HG02970 (cell line): ENCODE measurements at regions not wholly inside any gene's neighbourhood (a gene's known extent, or its start where the extent isn't known, plus 50 kb on each side); places are given as distances from the start of the nearest gene placed in this dataset.
A peak's percentile ranks its signal among the peaks of the same experiment; 100 is the strongest.
"Not testable (repeated sequence)": the region's sequence is repeated elsewhere in the genome, so short reads cannot be mapped to it uniquely, and the experiment has no call there.

ENCODE experiments used
- ATAC-seq: cut with Tn5 transposase; IDR thresholded peaks from one replicate; pipeline ENCODE4 v1.9.1; 2021; ENCODE audit warnings: mild to moderate bottlenecking, moderate library complexity, moderate number of reproducible peaks; ENCODE audit not compliant: unreplicated experiment, low FRiP score

DNA sequence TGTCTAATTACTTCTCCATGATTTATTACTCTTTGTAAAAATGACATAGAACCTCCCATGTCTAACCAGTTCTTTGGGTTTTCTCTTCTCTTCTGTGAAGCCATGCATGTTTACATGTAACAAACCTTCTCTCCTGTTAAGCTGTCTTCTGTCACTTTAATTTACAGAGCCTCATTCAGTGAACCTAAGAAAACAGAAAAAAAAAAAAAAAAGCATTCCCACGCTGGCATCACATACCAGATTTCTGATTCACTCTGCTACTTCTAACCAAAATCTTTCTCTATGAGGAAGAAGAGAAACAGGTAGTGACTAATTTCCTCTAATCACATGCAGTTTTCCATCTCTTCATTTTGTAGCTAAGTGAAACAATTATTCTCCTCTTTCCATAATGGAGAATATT is 141.4 kb upstream of the CXADR start:
- no peak for ATAC-seq

DNA sequence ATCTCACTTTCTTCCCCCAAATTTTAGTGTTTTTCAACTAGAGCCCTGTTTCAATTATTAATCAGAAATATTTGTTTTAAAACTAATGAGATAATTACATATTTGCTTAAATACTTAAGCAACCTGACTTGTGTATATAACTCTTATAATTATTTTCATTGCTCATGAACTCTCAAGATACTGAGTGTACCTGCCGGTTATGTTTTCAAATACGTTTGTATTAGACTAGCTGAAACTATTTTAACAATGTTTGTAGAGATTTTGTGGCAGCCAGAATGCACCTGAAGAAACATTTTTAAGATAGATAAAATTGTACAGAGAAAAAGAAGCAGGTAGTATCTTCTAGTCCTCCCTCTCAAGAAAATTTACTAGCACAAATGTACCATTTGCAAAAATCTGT is 140.6 kb upstream of the CXADR start:
- ATAC-seq: no peak

DNA sequence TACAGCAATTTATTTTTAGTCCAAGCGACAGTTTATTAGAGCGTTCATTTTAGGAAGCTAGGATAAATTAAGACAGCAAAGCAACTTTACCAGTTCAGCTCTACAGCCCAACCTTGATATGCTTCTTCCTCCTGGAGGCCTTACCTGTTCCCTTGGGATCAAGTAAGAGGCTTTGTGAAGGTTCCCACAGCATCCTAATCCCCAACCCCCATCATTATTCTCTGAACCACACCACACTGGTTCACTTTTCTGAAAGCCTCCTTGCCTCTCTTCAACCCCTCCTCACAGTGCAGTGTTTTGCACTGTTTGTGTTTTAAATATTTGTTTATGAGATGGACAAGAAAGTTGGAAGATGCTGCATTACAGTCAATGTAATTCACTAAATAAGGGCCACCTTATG is 126.3 kb upstream of the CXADR start:
- ATAC-seq: no peak

DNA sequence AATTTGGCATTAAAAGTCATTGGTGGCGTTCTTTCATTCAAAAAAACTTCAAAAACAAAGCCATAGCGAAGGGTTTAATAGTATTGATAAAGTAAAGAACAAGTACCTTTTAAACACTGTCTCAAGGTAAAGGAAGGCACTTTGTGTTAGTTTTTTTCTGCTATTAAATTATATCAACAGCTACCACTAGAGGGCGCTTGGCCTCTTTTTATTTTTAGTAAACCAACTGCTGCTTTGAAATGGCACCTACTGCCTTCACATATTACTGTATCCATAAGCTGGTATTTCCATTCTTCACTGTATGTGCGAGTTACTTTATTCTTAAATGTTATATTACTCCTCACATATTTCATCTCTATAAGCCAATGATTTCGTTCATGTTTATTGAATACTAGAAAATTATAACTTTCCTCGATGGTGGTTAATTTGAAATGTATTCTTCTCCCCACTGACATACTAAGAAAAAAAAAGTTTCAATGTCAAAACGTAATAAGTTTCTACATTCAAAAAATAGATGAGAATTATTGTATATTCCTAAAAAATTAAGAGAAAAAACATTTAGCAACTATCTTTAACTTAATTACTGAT is 125.7 kb upstream of the CXADR start:
- peak; percentile 64 for ATAC-seq

DNA sequence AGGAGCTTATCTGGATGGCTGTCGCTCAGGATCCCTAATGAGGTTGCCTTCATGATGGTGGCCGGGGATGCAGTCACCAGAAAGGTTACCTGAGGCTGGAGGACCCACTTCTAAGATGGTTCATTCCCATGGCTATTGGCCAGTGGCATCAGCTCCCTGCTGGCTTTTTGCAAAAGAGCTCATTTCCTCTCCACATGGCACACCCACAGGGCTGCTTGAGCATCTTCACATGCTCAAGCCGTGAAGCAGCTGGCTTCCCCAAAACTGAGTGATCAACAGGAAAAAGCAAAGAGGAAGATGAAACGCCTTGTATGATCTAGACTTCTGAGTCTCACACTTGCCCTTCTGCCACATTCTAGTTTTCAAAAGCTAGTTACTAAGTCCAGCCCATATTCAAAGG is 124.6 kb upstream of the CXADR start:
- ATAC-seq: no peak

DNA sequence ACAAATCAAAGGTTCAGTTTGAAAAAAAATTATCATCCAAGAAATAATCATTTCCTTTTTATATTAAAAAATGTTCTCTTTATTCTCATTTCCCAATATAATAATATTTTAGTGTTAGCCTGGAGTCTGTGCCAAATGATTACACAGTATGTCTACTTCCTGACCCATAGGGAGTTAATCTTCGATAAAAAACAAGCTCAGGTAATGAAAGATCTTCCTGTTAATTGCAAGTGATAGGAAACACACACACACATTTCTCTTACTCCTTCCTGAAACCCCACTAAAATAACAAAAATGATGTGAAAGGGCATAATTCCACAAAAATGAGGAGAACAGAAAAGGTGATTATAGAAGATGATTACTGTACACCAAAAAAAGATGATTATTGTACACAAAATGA is 123.5 kb upstream of the CXADR start:
- ATAC-seq: no peak

DNA sequence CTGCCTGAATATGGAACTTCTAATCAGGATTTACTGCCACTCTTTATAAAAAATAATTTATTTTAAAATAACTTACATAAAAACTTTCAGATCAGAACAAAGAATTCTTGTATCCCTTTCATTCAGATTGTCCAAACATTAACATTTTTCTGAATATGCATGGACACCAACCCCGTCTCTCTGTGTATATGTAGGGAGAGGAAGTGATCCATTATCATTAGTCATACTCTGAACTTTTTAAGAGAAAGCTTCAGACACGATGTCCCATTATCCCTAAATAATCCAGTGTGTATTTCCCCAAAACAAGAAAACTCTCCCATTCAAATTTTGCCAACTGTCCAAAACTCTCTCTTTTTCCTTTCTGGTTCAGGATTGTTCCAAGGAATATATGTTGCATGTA is 122.3 kb upstream of the CXADR start:
- ATAC-seq: no peak

DNA sequence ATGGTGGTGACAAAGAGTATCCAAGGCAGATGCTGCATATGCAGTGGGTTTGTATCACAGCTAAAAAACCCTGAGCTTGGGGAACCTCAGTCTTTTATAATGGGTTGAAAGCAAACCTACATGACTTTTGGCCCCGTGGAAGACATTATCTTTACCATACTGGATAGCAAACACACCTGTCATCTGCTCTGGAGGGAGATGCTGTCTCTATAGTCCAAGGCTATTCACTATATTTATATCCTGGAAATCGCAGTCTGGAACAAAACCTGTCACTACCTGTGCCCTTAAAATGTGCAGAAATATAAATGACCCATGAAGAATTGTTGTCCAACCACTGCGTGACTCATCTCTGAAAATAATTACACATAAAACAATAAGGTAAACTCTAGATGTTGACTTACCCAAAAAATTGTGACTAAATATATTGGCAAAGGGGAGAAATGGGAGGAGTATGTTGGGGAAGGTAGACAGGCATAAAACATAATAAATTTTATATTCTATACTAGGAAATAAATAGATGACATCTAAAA is 121.0 kb upstream of the CXADR start:
- no peak for ATAC-seq

DNA sequence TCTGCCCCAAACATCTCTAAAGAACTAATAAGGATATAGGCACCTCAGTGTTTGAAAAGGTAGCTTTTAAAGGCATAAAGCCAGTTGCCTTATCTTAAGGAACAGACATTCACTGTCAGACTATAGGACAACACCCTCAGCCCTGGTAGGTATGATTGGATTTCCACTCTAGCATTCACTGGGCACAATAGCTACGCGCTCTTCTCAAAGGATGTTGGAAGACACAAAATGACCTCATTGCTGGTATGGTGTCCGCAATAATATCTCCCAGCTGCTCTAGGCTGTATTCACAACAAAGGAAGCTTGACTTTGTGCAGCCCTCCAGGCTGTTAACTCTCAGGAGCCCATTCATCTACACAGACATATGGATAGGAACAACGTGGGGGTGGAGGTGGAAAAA is 119.4 kb upstream of the CXADR start:
- ATAC-seq: no peak

DNA sequence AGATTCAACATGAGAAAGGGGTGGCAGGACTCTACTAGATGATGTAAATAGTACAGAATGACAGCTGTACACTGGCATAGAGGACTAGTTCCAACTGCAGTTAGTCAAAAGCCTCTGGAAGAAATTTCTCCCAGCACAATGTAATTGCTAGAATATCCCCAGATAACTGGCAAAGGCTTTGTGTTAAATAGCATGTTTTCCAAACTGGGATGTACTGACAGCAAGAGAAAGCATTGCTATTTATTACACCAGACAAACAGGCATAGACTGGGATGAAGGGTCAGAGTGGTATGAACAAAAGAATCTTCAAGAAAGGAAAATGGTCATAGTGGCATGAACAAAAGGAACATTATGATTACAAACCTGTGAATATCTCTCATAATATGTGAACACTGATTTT is 115.9 kb upstream of the CXADR start:
- ATAC-seq: no peak

DNA sequence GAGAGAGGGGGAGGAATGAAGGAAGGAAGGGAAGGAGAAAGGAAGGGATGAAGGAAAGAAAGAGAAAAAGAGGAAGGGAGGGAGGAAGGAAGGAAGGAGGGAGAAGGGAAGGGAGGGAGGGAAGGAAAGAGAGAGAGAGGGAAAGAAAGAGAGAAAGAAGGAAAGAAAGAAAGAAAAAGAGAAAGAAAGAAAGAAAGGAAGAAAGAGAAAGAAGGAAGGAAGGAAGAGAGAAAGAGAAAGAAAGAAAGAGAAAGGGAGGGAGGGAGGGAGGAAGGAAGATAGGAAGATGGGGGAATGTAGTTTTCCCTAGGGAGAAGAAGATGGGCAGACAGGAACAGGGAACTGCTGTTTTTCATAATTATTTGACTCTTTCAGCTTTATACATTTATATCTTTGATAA is 115.1 kb upstream of the CXADR start:
- ATAC-seq: no peak

DNA sequence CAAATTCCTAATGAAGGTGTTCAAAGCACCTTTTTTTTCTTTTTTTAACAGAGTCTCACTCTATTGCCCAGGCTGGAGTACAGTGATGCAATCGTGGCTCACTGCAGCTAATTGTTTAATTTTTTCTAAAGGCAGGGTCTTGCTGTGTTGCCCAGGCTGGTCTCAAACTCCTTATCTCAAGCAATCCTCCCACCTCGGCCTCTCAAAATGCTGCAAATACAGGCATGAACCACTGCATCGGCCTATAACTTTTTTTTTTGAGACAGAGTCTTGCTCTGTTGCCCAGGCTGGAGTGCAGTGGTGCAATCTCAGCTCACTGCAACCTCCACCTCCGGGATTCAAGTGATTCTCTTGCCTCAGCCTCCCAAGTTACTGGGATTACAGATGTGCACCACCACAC is 113.9 kb upstream of the CXADR start:
- ATAC-seq: not testable (repeated sequence)

DNA sequence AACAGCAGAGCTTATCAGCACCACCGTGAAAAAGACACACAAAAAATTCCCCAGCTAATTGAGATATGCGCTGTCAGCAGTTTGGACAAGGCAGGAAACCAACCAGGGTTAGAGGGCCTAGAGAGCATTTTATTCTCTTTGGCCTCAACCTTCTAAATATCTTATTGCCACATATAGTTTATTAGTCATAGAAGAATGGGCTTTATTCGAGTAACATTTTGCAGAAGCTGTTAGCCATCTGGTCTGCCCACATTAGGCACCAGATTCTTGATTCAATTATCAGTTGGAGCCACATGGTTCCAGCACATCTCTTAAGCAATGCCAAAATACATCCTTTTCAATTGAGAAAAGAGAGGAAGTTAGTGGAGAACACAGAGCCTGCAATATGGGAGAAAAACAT is 109.9 kb upstream of the CXADR start:
- ATAC-seq: no peak

DNA sequence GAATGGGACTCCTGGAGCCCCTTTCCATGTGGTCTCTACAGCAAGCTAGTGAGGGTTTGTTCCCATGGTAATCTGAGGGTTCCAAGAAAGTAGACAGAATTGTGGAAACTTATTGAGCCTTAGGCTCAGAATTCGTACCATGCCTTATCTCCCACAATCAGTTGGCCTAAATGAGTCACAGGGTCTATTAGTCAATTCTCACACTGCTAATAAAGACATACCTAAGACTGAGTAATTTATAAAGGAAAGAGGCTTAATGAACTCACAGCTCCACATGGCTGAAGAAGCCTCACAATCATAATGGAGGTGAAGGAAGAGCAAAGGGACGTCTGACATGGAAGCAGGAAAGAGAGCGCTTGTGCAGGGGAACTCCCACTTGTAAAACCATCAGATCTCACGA is 106.6 kb upstream of the CXADR start:
- ATAC-seq: no peak

DNA sequence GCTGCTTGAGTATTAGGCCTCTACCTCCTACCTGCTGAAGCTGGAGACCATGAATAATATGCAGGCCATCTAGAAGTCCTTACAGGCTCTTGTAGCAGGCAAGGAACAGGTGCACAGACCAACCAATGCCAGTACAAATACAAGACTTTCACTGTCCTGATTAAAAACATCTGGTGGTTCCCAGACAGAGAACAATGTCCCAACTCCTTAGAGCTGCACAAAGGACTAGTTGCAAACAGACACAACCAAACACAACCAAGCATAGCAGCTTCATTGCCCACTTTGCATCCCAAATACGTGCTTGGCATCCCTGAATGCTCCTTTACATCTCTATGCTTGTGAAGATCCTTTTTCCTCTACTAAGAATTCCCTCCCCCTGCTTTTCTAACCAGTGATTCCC is 98.1 kb upstream of the CXADR start:
- no peak for ATAC-seq

DNA sequence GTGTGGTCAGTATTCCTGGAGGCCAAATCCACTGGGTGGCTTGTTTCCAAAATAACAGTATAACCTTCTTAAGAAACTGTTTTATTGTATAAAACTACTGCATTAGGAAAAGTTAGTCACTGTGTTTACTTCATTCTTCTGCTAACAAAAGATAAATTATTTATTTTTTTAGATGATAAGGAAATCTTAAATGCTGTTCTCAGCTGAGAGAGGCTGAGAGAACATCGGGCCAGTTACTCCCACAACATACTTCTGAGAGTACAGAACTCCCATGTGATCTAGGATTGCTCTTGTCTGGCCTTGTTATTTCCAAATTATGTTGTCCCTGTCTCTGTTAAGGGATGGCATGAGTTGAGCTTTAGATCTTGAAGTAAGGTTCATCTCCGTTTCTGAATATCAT is 96.7 kb upstream of the CXADR start:
- ATAC-seq: no peak

DNA sequence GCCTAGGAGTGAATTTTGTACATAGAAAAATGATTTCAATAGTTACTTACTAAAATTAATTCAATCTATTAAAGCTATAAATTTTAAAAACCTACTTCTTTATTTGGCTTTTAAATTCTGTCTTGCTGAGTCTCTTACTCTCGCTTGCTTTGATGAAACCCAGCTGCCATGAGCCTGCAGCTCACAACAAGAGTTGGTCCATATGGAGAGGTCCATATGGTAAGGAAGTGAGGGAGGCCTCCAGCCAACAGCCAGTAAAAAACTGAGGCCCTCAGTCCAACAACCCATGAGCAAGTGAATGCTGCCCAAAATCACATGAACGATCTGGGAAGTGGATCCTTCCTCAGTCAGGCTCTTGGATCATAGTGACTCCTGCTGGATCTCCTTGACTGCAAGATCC is 89.9 kb upstream of the CXADR start:
- no peak for ATAC-seq

DNA sequence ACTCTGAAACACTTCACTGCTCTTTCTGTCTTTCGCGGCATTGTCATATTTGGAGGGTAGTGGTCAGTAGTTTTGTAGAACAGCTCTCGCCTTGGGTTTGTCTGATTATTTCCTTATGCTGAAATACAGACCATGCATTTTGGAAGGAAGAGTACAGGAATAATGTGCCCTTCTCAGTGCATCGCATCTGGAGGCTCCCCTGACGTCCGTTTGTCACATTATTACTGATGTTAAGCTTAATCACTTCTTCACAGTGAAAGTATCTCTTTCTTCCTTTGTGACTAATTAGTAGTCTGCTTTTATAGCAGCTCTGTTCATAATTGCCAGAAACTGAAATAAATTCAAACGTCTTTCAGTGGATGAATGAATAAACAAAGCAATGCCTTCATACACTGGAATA is 85.7 kb upstream of the CXADR start:
- ATAC-seq: no peak

DNA sequence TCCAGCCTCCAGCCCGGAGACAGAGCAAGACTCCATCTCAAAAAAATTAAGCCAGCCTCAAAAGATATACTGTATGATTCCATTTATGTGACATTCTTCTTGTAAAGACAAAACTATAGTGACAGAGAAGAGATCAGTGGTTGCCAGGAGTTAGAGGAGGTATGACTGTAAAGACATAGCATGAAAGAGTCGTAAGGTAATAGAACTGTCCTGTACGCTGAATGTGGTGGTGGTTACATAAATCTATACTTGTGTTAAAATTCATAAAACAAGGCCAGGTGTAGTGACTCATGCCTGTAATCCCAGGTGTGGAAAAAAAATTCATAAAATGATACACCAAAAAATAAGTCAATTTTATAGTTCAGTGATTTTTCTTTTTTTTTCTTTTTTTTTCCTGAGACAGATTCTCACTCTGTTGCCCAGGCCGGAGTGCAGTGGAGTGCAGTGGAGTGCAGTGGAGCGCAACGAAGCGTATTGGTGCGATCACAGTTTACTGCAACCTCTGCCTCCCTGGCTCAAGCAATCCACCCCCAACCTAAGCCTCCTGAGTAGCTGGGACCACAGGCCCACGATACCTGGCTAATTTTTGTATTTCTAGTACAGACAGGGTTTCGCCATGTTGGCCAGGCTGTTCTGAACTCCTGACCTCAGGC is 84.9 kb upstream of the CXADR start:
- ATAC-seq: peak; percentile 62

DNA sequence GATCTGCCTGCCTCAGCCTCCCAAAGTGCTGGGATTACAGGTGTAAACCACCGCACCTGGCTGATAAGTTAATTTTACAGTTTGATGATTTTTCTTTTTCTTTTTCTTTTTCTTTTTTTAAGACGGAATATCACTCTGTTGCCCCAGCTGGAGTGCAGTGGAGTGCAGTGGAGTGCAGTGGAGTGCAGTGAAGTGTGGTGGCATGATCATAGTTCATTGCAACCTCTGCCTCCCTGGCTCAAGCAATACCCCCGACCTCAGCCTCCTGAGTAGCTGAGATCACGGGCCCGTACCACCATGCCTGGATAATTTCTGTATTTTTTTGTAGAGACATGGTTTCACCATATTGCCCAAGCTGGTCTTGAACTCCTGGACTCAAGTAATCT is 84.4 kb upstream of the CXADR start:
- ATAC-seq: peak; percentile 30

DNA sequence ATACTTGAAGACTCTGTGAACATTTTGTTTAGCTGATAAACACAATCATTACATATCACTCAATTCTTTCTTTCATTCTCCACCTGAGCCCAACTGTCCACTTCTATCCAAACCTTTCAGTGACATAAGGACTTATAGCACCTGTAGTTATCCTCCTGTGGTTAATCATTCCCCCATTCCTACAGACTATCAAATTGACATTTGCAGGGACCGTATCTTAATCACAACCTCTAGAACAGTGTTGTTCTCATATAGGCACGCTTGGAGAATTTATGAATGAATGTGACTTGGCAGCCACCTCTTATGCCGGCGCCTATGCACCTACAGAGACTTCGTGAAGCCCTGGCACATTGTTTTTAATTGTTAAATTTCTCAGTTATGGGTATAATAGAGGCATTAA is 83.9 kb upstream of the CXADR start:
- ATAC-seq: no peak

DNA sequence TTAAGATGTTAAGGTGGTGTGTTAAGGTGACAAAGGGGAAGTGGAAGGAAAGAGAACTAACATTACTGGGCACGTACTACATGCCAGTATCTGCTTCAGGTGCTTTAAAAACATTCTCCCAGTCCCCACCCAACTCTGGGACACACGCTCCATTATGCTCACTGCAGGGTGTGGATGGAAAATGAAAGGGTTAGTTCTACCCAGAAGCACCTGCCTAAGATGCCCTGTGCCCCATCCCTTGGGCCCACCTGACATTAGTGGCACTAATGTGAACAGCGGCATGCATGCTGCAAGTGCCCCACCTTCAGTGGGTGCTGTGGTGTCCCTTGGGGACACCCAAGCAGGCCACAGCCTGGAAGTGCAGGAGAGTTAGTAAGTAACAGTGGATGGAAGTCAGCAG is 82.9 kb upstream of the CXADR start:
- no peak for ATAC-seq

DNA sequence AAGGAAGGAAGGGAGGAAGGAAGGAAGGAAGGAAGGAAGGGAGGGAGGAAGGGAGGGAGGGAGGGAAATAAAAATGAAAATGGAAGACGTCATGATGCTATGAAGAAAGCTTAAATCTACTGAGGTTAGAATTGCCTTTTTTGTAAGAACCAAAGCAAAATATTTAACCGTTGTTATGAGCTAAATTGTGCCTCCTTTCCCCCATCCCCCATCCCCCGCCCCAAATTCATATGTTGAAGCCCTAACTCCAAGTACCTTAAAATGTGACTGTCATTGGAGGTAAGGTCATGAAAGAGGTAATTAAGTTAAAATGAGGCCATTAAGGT is 80.1 kb upstream of the CXADR start:
- no peak for ATAC-seq
